ENCODE measurements at regions not wholly inside any gene's neighbourhood (a gene's known extent, or its start where the extent isn't known, plus 50 kb on each side); places are given as distances from the start of the nearest gene placed in this dataset.

- DNase-seq, result no peak
Observed at GRCh38 chr9:118609355-118610044, 759.7 kb downstream of the BRINP1 start.

- DNase-seq, result no peak
Observed at GRCh38 chr9:118612201-118612600, 757.0 kb downstream of the BRINP1 start.

- DNase-seq, result no peak
Observed at GRCh38 chr9:118613996-118614395, 755.2 kb downstream of the BRINP1 start.

GRCh38 chr9:118618084-118618483, 751.2 kb downstream of the BRINP1 start:
- no peak for DNase-seq

- DNase-seq, result no peak
Observed at GRCh38 chr9:118618849-118619248, 750.4 kb downstream of the BRINP1 start.

- DNase-seq, result no peak
Observed at GRCh38 chr9:118624608-118625007, 744.6 kb downstream of the BRINP1 start.

- DNase-seq, result no peak
Observed at GRCh38 chr9:118630079-118630478, 739.2 kb downstream of the BRINP1 start.

GRCh38 chr9:118630931-118631595, 738.2 kb downstream of the BRINP1 start:
- DNase-seq, result no peak

GRCh38 chr9:118631956-118632355, 737.3 kb downstream of the BRINP1 start:
- no peak for DNase-seq

- no peak for DNase-seq
Observed at GRCh38 chr9:118635416-118635815, 733.8 kb downstream of the BRINP1 start.

GRCh38 chr9:118637681-118638080, 731.6 kb downstream of the BRINP1 start:
- DNase-seq, result no peak

GRCh38 chr9:118640836-118641560, 728.2 kb downstream of the BRINP1 start:
- DNase-seq, result no peak

- DNase-seq, result no peak
Observed at GRCh38 chr9:118643118-118643517, 726.1 kb downstream of the BRINP1 start.

- DNase-seq, result no peak
Observed at GRCh38 chr9:118644066-118644465, 725.2 kb downstream of the BRINP1 start.

- DNase-seq, result no peak
Observed at GRCh38 chr9:118647331-118647730, 721.9 kb downstream of the BRINP1 start.

- DNase-seq, result no peak
Observed at GRCh38 chr9:118650417-118650816, 718.8 kb downstream of the BRINP1 start.

- DNase-seq, result no peak
Observed at GRCh38 chr9:118651511-118651910, 717.7 kb downstream of the BRINP1 start.

- no peak for DNase-seq
Observed at GRCh38 chr9:118652258-118652657, 717.0 kb downstream of the BRINP1 start.

- DNase-seq, result no peak
Observed at GRCh38 chr9:118652912-118653311, 716.3 kb downstream of the BRINP1 start.

GRCh38 chr9:118659011-118659410, 710.2 kb downstream of the BRINP1 start:
- DNase-seq, result no peak

GRCh38 chr9:118665226-118665919, 703.9 kb downstream of the BRINP1 start:
- DNase-seq, result no peak

GRCh38 chr9:118670011-118670953, 699.0 kb downstream of the BRINP1 start:
- no peak for DNase-seq
